Astrocyte of the spinal cord (primary cell): ENCODE measurements at regions not wholly inside any gene's neighbourhood (a gene's known extent, or its start where the extent isn't known, plus 50 kb on each side); places are given as distances from the start of the nearest gene placed in this dataset.

ENCODE experiments used
- DNase-seq: peaks from one replicate; pipeline ENCODE4 v3.0.0; 2011; ENCODE audit warnings: low read depth, low spot score
- H3K4me3 ChIP-seq: 2 replicates; pipeline ENCODE4 v1.5.1; 2011; ENCODE audit warnings: low read depth, mild to moderate bottlenecking, low read length, moderate library complexity
- in situ Hi-C: cut with HindIII; loops from 2 replicates; pipeline ENCODE4 v1.10.0; 2017; ENCODE audit warnings: low sequenced_read_pairs
- TF ChIP-seq, protein P1 (sequence below): IDR thresholded peaks from 2 replicates; pipeline ENCODE4 v1.5.1; 2012; ENCODE audit warnings: low read depth, mild to moderate bottlenecking, low read length, inconsistent platforms

DNA sequence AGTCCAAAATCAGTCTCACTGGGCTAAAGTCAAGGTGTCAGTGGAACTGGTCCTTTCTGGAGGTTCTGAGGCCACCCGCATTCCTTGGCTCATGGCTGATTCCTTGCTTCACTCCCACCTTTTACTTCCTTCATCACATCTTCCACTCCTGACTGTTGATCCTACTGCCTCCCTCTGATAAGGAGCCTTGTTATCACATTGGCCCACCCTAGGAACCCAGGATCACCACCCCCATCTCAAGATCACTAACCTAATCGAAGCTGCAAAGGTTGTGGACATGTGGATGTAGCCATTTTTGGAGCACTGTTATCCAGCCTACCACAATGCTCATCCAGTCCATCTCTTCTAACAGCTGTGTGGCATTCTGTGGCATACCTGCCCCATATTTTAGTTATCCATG lies 87.2 kb downstream of the TNFAIP3 start:
- DNase-seq, result no peak
- in situ Hi-C loops, result no loop called here
- H3K4me3 ChIP-seq, result no peak overlapping the region
- TF ChIP-seq, protein P1, sequence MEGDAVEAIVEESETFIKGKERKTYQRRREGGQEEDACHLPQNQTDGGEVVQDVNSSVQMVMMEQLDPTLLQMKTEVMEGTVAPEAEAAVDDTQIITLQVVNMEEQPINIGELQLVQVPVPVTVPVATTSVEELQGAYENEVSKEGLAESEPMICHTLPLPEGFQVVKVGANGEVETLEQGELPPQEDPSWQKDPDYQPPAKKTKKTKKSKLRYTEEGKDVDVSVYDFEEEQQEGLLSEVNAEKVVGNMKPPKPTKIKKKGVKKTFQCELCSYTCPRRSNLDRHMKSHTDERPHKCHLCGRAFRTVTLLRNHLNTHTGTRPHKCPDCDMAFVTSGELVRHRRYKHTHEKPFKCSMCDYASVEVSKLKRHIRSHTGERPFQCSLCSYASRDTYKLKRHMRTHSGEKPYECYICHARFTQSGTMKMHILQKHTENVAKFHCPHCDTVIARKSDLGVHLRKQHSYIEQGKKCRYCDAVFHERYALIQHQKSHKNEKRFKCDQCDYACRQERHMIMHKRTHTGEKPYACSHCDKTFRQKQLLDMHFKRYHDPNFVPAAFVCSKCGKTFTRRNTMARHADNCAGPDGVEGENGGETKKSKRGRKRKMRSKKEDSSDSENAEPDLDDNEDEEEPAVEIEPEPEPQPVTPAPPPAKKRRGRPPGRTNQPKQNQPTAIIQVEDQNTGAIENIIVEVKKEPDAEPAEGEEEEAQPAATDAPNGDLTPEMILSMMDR, result no peak

DNA sequence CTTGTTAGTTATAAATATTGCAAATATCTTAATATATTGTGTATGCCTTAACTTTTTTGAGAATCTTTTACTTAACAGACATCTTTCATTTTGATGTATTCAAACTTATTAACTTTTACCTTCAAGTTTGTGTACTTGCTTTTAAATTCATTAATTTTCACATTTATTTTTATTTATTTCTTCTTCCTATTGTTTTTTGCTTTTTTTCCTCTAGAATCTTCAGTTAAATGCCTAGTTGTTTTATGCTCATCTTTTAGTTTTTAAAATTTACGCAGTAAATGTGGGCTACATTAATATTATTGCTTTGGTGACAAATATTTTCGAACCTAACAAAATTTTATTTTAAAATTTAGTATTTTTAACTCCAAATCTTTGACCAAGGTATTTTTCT lies 89.0 kb downstream of the TNFAIP3 start:
- no peak overlapping the region for H3K4me3 ChIP-seq
- DNase-seq, result no peak
- in situ Hi-C loops, result no loop called here
- TF ChIP-seq, protein P1, result no peak

DNA sequence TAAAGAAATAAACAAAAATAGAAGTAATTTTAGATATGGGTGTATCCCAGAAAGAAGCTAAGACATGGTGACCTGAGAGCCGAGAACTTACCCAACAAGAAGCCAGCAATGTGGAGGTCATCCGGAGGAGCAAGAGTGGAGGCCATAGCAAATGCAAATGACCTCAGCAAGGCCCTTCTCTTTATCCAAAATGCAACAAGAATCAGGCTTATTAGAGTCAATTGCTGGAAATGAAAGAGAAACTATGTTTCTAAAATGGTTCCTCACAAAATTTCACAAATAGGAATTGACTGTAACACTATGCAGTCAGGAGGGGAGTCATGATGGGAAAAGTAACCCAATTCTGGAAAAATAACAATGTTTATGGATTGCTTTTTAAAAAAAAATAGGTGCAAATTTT lies 90.4 kb downstream of the TNFAIP3 start:
- no peak overlapping the region for H3K4me3 ChIP-seq
- TF ChIP-seq, protein P1, result no peak
- no peak for DNase-seq
- in situ Hi-C loops, result no loop called here

DNA sequence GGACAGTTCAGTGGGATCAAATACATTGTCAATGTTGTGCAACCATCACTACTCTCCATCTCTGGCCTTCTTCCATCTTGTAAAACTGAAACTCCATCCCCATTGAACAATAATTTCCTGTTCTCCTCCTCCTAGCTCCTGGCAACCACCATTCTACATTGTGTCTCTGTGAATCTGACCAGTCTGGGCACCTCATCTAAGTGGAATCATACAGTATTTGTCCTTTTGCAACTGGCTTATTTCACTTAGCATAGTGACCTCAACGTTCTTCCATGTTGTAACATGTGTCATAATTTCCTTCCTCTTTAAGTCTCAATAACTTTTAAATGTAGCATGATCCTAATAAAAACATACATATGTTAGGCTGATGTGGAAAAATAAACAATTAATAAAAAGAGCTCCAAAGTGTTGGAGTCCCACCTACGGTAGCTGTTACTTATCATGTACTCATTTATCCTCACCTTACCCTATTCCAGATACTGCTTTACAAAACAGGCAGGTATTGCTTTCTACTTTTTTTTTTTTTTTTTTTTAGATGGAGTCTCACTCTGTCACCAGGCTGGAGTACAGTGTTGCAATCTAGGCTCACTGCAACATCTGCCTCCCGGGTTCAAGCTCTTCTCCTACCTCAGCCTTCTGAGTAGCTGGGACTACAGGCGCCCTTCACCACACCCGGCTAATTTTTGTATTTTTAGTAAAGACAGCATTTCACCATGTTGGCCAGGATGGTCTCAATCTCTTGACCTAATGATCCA lies 91.9 kb downstream of the TNFAIP3 start:
- DNase-seq, result no peak
- in situ Hi-C loops, result no loop called here
- TF ChIP-seq, protein P1, result no peak
- no peak overlapping the region for H3K4me3 ChIP-seq

GRCh38 chr6:137962725-137963124 lies 95.7 kb downstream of the TNFAIP3 start:
- in situ Hi-C loops, result no loop called here
- DNase-seq, result no peak
- TF ChIP-seq, protein P1, result no peak
- H3K4me3 ChIP-seq, result no peak overlapping the region

DNA sequence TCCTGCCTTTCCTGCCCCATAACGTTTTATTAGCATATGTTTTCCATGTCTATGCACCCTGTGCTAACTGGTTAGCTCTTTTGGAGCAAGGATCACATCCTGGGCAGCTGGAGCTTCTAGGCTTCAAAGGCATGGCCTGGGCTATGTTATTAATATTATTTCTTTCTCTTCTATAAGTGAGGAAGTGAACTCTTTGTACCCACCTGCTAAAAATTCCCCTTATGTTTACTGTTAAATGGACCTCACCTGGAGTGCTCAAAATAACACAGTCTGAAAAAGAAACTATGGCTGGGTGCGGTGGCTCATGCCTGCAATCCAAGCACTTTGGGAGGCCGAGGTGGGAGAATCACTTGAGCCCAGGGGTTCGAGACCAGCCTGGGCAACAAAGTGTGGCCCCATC lies 97.8 kb downstream of the TNFAIP3 start:
- no peak for DNase-seq
- no peak overlapping the region for H3K4me3 ChIP-seq
- in situ Hi-C loops, result no loop called here
- TF ChIP-seq, protein P1, result no peak
